Suprapubic skin (tissue), 3 donors: ENCODE measurements at regions not wholly inside any gene's neighbourhood (a gene's known extent, or its start where the extent isn't known, plus 50 kb on each side); places are given as distances from the start of the nearest gene placed in this dataset.

Experiments used
- POLR2A ChIP-seq, 2 donors: fragments of 450-650 bp; IDR thresholded peaks; one replicate each; pipeline ENCODE4 v1.6.1; 2017; ENCODE audit warnings: antibody characterized with exemption in 2 of 2, mild to moderate bottlenecking in 2 of 2, moderate library complexity in 2 of 2
- TF ChIP-seq, protein P1 (sequence below), 2 donors: fragments of 200-600 bp in 1 of 2; fragments of 450-650 bp in 1 of 2; sonication (generic) in 1 of 2; IDR thresholded peaks; one replicate each; pipeline ENCODE4 v1.5.1; 2016 to 2019; ENCODE audit warnings: antibody characterized with exemption in 2 of 2, mild to moderate bottlenecking in 1 of 2, moderate library complexity in 1 of 2

DNA sequence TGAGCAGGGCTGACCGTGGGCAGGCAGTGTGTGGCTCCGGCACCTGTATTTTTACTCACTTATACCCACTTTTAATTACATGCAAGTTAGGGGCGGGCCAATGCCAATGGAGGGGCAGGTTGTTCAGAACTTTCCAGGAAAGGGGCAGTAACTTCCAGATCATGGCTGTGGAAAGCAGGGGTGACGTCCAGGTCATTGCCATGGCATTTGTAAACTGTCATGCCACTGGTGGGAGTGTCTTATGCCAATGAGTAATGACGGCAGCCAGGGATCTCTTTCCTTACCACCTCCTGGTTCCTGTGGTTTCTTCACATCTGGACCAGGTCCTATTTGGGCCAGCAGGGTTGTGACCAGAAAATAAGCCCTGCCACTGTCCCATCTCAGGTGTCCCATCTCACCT lies 258.7 kb downstream of the THBS2 start:
- no peak for TF ChIP-seq POLR2A (IDR thresholded peaks at IDR 0.05)
- TF ChIP-seq, protein P1, sequence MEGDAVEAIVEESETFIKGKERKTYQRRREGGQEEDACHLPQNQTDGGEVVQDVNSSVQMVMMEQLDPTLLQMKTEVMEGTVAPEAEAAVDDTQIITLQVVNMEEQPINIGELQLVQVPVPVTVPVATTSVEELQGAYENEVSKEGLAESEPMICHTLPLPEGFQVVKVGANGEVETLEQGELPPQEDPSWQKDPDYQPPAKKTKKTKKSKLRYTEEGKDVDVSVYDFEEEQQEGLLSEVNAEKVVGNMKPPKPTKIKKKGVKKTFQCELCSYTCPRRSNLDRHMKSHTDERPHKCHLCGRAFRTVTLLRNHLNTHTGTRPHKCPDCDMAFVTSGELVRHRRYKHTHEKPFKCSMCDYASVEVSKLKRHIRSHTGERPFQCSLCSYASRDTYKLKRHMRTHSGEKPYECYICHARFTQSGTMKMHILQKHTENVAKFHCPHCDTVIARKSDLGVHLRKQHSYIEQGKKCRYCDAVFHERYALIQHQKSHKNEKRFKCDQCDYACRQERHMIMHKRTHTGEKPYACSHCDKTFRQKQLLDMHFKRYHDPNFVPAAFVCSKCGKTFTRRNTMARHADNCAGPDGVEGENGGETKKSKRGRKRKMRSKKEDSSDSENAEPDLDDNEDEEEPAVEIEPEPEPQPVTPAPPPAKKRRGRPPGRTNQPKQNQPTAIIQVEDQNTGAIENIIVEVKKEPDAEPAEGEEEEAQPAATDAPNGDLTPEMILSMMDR (IDR thresholded peaks at IDR 0.05): no peak
